HG02588 (cell line): ENCODE measurements at regions not wholly inside any gene's neighbourhood (a gene's known extent, or its start where the extent isn't known, plus 50 kb on each side); places are given as distances from the start of the nearest gene placed in this dataset.
"Not testable (repeated sequence)": the region's sequence is repeated elsewhere in the genome, so short reads cannot be mapped to it uniquely, and the experiment has no call there.

Source experiments
- ATAC-seq: cut with Tn5 transposase; IDR thresholded peaks from one replicate; pipeline ENCODE4 v1.9.1; 2021; ENCODE audit warnings: mild to moderate bottlenecking, moderate library complexity; ENCODE audit not compliant: unreplicated experiment

DNA sequence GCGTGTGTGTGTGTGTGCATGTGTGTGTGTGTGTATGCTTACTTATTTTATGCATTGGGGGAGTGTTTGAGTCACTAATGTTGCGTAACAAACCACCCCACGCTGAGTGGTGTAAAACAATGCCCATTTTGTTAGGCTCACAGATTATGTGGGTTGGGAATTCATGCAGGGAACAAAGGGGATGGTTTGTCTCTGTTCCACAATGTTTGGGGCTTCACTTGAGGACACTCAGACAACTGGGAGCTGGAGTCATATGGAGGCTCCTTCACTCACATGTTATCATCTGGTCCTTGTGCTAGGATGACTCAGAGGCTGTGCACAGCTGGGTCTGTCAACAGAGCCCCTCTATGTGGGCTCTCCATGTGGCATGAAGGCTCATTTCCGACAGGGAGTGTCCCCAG, 51.3 kb upstream of the LARGE1 start:
- ATAC-seq: no peak

- ATAC-seq: no peak
These were observed 55.6 kb upstream of the LARGE1 start for GRCh38 chr22:33975841-33976240.

- no peak for ATAC-seq
These were observed 63.3 kb upstream of the LARGE1 start for GRCh38 chr22:33983558-33983957.

DNA sequence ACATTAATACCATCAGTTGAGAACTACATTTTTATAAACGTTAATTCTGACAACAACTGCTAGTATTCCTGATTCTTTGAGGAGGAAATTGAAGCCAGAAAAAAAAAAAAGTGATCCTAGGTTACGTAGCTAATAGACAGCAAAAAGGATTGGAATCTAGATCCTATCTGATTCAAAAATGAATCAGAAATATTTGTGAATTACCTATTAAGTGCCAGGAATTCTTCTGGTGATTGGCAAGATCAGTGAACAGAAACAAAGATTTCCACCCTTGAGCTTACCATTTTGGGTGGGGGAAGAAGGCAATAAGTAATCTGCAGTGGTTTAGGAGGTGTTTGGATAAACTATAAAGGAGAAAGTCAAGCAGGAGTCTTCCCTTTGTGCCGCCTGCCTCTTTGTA, 63.9 kb upstream of the LARGE1 start:
- no peak for ATAC-seq

GRCh38 chr22:33984656-33985285, 64.5 kb upstream of the LARGE1 start:
- no peak for ATAC-seq

DNA sequence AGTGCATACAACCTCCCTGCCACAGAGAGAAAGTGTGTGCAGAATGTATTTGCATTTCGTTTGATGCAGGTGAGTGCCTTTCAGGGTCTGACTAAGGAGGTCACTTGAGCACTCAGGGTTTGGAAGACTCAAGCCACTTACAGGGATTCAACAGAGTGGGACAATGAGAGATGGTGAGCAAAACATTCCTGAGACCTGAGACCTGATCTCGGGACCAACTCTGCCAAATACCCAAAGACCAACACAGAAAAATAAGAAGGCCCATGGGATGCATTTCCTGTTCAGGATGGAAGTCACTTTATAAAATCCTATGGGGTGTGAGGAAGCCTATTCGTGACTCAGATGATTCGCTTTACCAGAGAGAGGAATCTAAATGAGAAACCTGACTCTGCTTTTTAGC, 65.2 kb upstream of the LARGE1 start:
- no peak for ATAC-seq

DNA sequence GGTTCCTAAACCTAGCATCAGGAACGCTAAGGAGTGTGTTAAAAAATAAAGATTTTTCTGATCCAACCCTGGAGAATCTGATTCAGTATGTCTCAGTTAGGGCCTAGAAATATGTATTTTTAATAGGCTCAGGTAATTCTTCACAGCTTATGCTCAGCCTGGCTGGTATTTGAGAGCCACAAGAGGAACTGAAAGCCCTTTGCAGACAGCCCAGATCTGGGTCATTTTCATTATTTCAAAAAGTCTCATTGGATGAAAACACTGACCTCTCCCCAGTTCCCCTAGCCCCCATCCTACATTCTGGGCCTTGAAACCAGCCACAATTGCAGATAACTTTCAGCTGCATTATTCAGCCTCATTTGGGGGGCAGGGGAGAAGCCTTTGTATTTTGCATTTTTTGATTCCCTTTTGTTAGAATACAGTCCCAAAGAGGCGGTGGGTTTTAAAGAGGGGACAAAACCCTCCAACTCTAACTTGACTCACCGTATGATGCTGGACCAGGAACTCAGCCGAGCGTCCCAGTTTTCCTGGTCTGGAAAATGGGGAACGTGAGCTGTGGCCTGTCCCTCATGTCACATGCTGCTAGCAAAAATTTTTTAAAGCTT, 66.0 kb upstream of the LARGE1 start:
- no peak for ATAC-seq

GRCh38 chr22:33986954-33987353, 66.7 kb upstream of the LARGE1 start:
- ATAC-seq: no peak

DNA sequence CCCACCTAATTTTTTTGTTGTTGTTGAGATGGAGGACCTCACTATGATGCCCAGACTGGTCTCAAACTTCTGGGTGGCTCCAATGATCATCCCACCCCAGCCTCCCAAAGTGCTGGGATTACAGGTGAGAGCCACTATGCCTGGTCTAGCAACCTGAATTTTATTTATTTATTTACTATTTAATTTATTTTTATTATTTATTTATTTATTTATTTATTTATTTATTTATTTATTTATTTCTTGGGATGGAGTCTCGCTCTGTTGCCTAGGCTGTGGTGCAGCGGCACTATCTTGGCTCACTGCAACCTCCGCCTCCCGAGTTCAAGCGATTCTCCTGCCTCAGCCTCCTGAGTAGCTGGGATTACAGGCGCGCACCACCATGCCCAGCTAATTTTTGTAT, 69.0 kb upstream of the LARGE1 start:
- ATAC-seq: not testable (repeated sequence)

DNA sequence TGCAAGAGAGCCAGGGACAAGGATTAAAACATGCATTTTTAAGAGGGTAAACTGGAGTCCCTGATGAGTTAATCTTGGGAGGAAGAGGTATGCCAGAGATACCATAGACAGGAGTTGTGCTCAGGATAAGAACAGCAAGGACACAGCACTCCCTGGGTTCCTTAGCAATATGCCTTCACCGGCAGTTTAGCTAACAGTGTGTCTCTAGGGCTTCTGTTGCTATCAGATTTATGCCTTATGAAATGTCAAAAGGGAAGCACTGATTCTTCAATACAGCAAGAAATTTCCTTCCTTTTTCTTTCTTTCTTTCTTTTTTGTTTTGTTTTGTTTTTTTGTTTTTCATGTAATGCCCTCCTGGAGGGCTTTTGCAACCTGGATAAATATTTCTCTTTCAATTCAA, 71.3 kb upstream of the LARGE1 start:
- no peak for ATAC-seq

DNA sequence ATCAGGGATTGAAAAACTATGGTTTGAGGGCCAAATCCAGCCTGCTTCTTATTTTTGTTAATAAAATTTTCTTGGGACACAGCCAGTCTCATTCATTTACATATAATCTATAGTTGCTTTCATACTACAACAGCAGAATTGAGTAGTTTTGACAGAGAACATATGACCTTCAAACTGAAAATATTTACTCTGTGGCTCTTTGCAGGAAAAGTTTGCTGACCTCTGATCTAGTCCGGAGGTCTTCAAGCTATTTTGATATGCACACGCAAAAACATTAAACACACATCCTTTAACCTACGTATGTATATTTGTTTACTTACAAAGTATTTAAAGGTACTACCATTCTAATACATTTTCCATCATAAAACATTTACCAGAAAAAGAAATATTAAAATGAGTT, 76.5 kb upstream of the LARGE1 start:
- ATAC-seq: no peak

- no peak for ATAC-seq
These were observed 80.7 kb upstream of the LARGE1 start for GRCh38 chr22:34000879-34001526.

DNA sequence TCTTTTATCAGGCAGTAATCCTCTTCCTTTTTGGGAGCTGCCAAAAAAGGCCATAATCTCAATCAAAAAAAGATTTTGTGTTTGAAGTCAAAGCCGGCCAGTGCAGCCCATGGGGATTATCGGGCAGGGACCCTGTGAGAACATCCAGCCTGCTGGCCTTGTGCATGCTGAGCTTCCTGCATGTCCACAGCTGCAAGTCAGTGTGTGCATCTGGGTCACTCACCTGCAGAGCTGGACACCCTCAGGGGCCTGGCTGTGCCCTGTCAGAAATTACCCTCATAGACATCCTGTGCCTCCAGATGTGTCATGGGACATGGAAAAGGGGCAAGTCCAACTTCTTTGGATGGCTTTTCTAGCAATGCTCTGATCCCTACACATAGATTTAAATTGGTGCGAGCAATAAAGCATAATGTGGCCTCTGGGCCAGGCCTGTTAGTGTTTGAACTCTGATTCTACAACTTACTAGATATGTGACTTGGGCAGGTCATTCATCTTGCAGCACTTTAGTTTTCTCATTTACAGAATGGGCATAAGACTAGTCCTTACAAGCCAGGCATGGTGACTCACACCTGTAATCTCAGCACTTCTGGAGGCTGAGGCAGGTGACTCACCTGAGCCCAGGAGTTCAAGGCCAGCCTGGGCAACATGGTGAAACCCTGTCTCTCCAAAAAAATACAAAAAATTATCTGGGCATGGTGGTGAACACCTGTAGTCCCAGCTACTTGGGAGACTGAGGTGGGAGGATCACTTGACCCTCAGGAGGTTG, 81.6 kb upstream of the LARGE1 start:
- no peak for ATAC-seq

DNA sequence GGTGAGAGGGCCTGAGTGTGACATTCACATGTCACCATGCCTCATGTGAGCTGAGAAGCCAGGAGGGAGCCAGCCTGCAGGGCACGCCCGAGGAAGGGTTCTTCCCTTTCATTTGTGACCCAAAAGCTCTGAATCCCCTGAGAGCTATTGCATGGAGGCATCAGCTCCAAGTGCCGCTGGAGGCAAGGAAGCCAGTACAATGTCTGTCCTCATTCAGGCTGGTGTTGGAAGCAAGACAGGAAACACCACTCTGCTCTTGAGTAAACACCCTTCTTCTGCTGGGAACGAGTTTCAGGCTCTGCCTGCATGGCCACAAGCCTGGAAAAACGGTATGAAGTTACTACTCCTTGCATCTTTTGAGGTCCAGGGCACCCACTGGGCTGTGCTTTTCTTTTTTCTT, 83.8 kb upstream of the LARGE1 start:
- no peak for ATAC-seq

DNA sequence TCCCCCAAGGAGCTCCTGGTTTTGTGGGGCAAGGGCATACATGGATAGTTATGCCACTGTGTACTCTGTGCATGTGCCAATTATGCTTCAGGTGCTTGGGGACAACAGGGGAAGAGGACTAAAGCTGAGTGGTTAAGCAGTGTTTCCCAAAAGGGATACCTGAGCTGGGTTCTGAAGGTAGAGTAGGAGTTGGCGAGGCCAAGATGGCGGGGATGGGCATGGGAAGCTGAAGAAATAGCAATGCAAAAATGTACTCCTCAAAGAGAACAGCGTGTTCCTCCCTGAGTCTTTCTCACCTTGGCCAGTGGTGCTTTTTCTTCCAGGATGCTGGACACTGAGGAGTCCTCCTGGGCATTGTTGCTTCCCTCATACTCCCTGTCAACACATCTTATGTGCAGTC, 90.0 kb upstream of the LARGE1 start:
- ATAC-seq: no peak

- no peak for ATAC-seq
These were observed 95.4 kb upstream of the LARGE1 start for GRCh38 chr22:34015642-34016041.

DNA sequence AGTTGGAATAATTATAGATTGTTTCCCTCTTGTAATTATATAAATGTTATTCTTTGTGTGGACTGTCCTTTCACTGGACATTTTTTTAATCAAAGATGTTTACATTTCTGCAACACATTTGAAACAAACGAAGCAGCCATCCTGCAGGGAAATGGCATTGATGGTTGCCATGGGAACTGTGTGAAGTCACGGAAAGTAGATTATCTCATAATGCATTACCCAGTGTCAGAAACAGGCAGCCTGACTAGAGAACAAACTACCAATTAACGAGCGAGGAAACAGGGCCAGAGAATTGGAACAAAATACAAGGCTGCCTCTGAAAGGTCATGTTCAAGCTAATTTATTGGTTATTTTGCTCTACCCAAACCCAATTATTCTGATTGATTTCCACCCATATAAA, 96.9 kb upstream of the LARGE1 start:
- no peak for ATAC-seq

- ATAC-seq: no peak
These were observed 99.0 kb upstream of the LARGE1 start for GRCh38 chr22:34019190-34019845.

DNA sequence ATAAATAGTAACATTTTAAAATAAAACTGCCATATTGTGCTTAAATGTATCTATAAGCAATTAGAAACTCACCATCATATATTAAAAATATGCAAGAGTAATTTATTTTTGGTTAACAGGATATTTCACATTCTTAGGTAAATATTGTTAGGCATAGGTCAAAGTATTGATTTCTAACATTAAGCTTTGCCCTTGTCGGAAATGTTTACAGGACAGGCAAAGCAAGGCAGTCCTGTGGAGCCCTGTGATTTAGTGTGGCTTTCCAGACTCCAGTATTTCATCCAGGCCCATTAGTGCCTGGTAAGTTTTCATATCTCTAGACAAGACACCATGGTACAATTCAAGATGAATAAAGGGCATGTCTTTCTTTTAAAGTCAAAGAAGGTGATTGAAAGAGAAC, 114.9 kb upstream of the LARGE1 start:
- ATAC-seq: no peak

DNA sequence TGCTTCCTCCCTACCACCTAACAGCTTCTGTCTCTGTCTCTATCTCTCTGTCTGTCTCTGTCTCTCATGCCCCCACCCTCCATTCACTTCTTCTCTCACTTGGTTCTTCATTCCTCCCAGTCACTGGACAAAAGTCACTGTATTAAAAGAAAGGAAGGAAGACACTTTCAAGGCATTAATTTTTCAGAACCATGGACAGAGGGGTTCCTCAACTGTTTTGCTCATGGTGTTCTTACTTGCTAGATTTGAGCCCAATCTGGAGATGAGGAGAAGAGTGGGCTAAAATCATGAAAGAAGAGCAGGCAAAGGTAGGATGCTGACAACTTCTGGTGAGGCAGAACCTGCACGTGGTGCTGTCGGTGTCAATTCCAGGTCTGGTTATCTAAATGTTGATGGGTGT, 116.7 kb upstream of the LARGE1 start:
- ATAC-seq: no peak

DNA sequence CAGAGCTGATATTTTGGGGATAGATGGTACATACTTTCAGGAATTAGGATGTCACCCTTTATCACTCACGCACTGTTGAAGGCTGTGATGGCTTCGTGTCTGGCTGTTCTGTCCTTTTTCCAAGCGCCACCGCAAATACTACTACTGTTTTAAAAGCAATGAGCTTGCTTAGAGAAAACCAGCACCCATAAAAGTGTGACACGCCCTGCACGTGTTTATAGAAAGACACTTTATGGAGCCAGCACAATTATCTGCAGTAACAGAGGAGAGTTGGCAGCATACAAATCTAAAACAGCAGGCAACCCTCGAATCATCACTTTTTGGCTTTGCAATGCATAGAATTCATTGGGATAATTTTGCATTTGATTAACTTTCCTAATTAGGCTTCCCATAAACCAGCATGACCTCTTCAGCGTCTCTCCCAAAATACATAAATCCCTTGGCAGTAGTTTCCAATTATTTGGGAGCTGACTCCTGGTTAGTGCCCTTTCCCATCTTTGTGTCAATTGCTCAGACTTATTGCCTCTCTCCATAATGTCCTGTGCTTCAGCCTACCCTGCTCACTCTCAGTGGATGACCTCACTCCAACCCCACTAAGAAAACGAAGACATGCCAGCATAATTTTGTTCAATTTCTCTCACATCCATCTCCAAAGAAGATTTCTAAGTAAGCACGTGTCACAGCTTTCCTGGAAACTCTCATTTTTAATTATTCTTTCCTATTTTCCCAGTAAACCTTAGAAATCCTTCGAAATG, 118.7 kb upstream of the LARGE1 start:
- no peak for ATAC-seq
